ENCODE measurements at regions not wholly inside any gene's neighbourhood (a gene's known extent, or its start where the extent isn't known, plus 50 kb on each side); places are given as distances from the start of the nearest gene placed in this dataset.

DNA sequence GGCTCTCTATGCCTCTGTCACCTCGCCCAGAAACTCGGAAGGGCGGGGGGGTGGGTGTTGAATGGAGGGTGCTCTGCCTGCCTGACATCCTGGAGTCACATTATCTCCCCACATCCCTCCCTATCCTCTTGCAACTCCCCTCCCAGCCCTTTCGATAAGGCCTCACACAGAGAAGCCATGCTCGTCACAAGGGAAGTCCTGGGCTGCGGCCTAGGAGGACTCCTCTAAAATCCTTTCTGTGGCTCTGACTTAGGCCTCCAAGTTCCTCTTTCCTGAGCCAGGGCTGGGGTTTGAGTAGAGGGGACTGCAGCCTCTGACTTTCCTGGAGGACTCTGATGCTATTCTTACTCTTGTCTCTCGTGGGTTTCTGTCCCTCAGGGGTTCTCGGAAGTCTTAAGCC, 75.0 kb upstream of the PKDCC start:
- TF ChIP-seq, protein P1, sequence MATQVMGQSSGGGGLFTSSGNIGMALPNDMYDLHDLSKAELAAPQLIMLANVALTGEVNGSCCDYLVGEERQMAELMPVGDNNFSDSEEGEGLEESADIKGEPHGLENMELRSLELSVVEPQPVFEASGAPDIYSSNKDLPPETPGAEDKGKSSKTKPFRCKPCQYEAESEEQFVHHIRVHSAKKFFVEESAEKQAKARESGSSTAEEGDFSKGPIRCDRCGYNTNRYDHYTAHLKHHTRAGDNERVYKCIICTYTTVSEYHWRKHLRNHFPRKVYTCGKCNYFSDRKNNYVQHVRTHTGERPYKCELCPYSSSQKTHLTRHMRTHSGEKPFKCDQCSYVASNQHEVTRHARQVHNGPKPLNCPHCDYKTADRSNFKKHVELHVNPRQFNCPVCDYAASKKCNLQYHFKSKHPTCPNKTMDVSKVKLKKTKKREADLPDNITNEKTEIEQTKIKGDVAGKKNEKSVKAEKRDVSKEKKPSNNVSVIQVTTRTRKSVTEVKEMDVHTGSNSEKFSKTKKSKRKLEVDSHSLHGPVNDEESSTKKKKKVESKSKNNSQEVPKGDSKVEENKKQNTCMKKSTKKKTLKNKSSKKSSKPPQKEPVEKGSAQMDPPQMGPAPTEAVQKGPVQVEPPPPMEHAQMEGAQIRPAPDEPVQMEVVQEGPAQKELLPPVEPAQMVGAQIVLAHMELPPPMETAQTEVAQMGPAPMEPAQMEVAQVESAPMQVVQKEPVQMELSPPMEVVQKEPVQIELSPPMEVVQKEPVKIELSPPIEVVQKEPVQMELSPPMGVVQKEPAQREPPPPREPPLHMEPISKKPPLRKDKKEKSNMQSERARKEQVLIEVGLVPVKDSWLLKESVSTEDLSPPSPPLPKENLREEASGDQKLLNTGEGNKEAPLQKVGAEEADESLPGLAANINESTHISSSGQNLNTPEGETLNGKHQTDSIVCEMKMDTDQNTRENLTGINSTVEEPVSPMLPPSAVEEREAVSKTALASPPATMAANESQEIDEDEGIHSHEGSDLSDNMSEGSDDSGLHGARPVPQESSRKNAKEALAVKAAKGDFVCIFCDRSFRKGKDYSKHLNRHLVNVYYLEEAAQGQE (IDR thresholded peaks at IDR 0.05; ENCODE audit: insufficient read depth in 1 of 2, low read depth in 2 of 2, low read length in 2 of 2) = no peak
- TF ChIP-seq FOXP2 (optimal IDR thresholded peaks at IDR 0.05; ENCODE audit: borderline replicate concordance, extremely low read depth, extremely low read length, insufficient read depth) = no peak
- no peak for TF ChIP-seq TAF1 (IDR thresholded peaks at IDR 0.05; ENCODE audit: borderline replicate concordance, insufficient read depth, low read length)
- no peak for TF ChIP-seq POLR2AphosphoS5 (IDR thresholded peaks at IDR 0.05; ENCODE audit: low read depth, low read length)
- TF ChIP-seq SIN3A (IDR thresholded peaks at IDR 0.05; ENCODE audit: borderline replicate concordance, insufficient read depth, low read length) = no peak

DNA sequence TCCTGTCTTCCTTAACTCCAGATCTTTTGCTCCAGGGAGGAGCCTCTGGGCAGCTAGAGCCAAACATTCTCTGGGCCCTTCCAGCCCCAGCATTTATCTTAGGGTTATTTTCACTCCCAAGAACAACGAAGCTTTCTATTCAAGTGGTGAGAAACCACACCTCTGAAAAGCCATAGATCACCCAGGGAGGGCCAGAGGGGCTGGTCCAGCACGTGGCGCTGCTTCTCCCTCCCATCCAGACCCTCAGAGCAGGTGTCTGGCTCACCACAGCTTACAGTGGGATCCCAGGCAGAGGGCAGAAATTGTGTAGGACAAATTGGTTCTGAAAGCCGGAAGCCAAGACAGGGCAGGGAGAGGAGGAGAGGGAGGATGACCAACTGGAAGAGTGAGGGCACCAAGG, 74.0 kb upstream of the PKDCC start:
- TF ChIP-seq, protein P1 (IDR thresholded peaks at IDR 0.05; ENCODE audit: insufficient read depth in 1 of 2, low read depth in 2 of 2, low read length in 2 of 2) = no peak
- TF ChIP-seq FOXP2 (optimal IDR thresholded peaks at IDR 0.05; ENCODE audit: borderline replicate concordance, extremely low read depth, extremely low read length, insufficient read depth) (no peak), SIN3A (IDR thresholded peaks at IDR 0.05; ENCODE audit: borderline replicate concordance, insufficient read depth, low read length) (no peak), POLR2AphosphoS5 (IDR thresholded peaks at IDR 0.05; ENCODE audit: low read depth, low read length) (no peak), TAF1 (IDR thresholded peaks at IDR 0.05; ENCODE audit: borderline replicate concordance, insufficient read depth, low read length) (no peak)

DNA sequence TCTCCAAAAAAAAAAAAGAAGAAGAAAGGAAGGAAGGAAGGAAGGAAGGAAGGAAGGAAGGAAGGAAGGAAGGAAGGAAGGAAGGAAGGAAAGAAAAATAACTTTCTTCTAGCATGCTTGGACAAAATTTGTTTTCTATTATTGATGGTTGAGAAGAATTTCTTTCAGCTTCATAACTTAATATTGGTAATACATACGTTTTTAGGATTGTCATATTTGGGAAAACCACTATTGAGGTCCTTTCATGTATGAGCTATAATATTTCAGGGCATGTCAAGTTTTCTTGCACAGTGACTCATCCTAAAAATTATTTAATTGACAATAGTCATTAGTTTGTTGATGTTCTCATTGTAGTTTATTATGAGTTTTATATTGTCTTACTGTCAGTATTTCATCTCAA, 66.4 kb upstream of the PKDCC start:
- TF ChIP-seq POLR2AphosphoS5 (IDR thresholded peaks at IDR 0.05; ENCODE audit: low read depth, low read length) (no peak), SIN3A (IDR thresholded peaks at IDR 0.05; ENCODE audit: borderline replicate concordance, insufficient read depth, low read length) (no peak), TAF1 (IDR thresholded peaks at IDR 0.05; ENCODE audit: borderline replicate concordance, insufficient read depth, low read length) (no peak), FOXP2 (optimal IDR thresholded peaks at IDR 0.05; ENCODE audit: borderline replicate concordance, extremely low read depth, extremely low read length, insufficient read depth) (no peak)
- TF ChIP-seq, protein P1 (IDR thresholded peaks at IDR 0.05; ENCODE audit: insufficient read depth in 1 of 2, low read depth in 2 of 2, low read length in 2 of 2) = no peak

DNA sequence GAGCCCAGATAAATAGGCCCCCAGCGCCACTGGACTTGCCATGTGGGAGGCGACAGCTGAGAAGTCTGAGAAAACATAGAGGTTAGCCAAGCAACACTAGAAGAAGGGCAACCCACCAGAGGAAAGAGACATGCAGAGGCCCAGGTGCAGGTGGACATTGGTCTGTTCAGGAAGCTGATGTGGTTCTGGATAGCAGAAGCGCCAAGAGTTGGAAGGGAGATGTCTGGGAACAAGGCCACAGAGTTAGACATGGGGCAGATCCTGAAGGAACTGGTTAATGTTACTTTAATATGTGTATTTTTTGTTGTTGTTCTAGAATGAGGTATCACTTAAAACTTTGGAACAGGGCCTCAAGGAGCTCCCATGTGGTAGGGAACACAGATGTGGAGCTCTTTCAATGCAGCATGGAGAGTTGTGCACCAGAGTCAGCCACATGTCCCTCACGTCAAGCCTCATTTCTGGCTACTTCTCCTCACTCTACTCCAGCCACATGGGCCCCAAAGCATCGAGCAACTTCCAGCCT, 62.2 kb upstream of the PKDCC start:
- TF ChIP-seq POLR2AphosphoS5 (IDR thresholded peaks at IDR 0.05; ENCODE audit: low read depth, low read length) (no peak), TAF1 (IDR thresholded peaks at IDR 0.05; ENCODE audit: borderline replicate concordance, insufficient read depth, low read length) (no peak), FOXP2 (optimal IDR thresholded peaks at IDR 0.05; ENCODE audit: borderline replicate concordance, extremely low read depth, extremely low read length, insufficient read depth) (no peak), SIN3A (IDR thresholded peaks at IDR 0.05; ENCODE audit: borderline replicate concordance, insufficient read depth, low read length) (no peak)
- TF ChIP-seq, protein P1 (IDR thresholded peaks at IDR 0.05; ENCODE audit: insufficient read depth in 1 of 2, low read depth in 2 of 2, low read length in 2 of 2) = no peak
